ENCODE measurements at regions not wholly inside any gene's neighbourhood (a gene's known extent, or its start where the extent isn't known, plus 50 kb on each side); places are given as distances from the start of the nearest gene placed in this dataset.

- TF ChIP-seq CTCF (conservative IDR thresholded peaks at IDR 0.05) (no peak), ZFX (IDR thresholded peaks at IDR 0.05) (no peak)
Measured at GRCh38 chr11:32186118-32186517, 95.2 kb downstream of the RCN1 start.

Data from C4-2B (cell line).